Osteoblast (primary cell): ENCODE measurements at regions not wholly inside any gene's neighbourhood (a gene's known extent, or its start where the extent isn't known, plus 50 kb on each side); places are given as distances from the start of the nearest gene placed in this dataset.

Experiments used
- DNase-seq: peaks from one replicate; pipeline ENCODE4 v3.0.0; 2011; ENCODE audit warnings: low spot score, mixed read lengths; ENCODE audit not compliant: insufficient read length; ENCODE audit errors: missing footprints
- H2AFZ ChIP-seq: 2 replicates; pipeline ENCODE4 v1.6.0; 2011; ENCODE audit warnings: mild to moderate bottlenecking, low read length
- H3K27ac ChIP-seq: 2 replicates; pipeline ENCODE4 v1.5.1; 2011; ENCODE audit warnings: mild to moderate bottlenecking, low read depth, low read length, moderate library complexity
- H3K27me3 ChIP-seq: 2 replicates; pipeline ENCODE4 v1.6.0; 2012; ENCODE audit warnings: mild to moderate bottlenecking, control low read depth, inconsistent platforms, low read length, moderate library complexity; ENCODE audit not compliant: insufficient read depth
- H3K36me3 ChIP-seq: 2 replicates; pipeline ENCODE4 v1.5.1; 2011; ENCODE audit warnings: mild to moderate bottlenecking, low read length, control low read depth, moderate library complexity; ENCODE audit not compliant: insufficient read depth
- H3K4me1 ChIP-seq: 2 replicates; pipeline ENCODE4 v1.5.1; 2011; ENCODE audit warnings: mild to moderate bottlenecking, low read length, control low read depth, moderate library complexity; ENCODE audit not compliant: insufficient read depth
- H3K4me2 ChIP-seq: 2 replicates; pipeline ENCODE4 v1.6.0; 2011; ENCODE audit warnings: mild to moderate bottlenecking, low read length; ENCODE audit not compliant: insufficient read depth
- H3K4me3 ChIP-seq: fragments of 200-600 bp; sonication (generic); 3 replicates; pipeline ENCODE4 v1.5.1; 2012; ENCODE audit warnings: mild to moderate bottlenecking, low read length, inconsistent platforms; ENCODE audit not compliant: insufficient read depth
- H3K79me2 ChIP-seq: 2 replicates; pipeline ENCODE4 v1.6.0; 2012; ENCODE audit warnings: mild to moderate bottlenecking, low read length, control low read depth, inconsistent platforms; ENCODE audit not compliant: insufficient read depth
- H3K9me3 ChIP-seq: 2 replicates; pipeline ENCODE4 v1.5.1; 2011; ENCODE audit warnings: low read depth, low read length, control low read depth
- H4K20me1 ChIP-seq: 2 replicates; pipeline ENCODE4 v1.6.0; 2012; ENCODE audit warnings: mild to moderate bottlenecking, low read length, control low read depth; ENCODE audit not compliant: insufficient read depth
- TF ChIP-seq, protein P1 (sequence below): IDR thresholded peaks from 2 replicates; pipeline ENCODE4 v1.5.1; 2011; ENCODE audit warnings: mild to moderate bottlenecking, low read depth, low read length, moderate library complexity; ENCODE audit errors: extremely low read depth

DNA sequence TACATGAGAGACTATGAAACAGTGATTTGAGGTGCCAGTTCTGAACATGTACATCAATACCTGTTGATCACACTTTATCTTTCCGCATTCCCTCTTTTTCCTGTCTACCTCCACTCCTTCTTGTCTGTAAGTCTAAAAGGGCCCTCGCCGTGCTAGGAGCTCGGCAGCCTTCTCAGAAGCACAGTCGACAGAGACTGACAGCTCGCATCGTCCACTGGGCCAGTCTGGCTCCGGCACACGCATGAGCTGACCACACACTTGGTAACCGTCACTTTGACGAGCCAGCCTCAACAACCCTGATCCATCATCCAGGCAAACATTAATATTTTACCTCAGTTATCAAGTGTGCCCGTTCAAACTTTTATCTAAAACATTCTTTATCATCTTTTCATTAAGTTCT lies 265.3 kb downstream of the TFAP2A start:
- H3K9me3 ChIP-seq: no peaks in the 10 kb centered on the region
- no peaks in the 10 kb centered on the region for H3K36me3 ChIP-seq
- no peak overlapping the region for H3K27ac ChIP-seq
- H3K79me2 ChIP-seq: no peaks in the 10 kb centered on the region
- H4K20me1 ChIP-seq: no peaks in the 10 kb centered on the region
- no peaks in the 10 kb centered on the region for H3K4me1 ChIP-seq
- DNase-seq: no peak
- no peak overlapping the region for H2AFZ ChIP-seq
- no peak overlapping the region for H3K4me2 ChIP-seq
- H3K27me3 ChIP-seq: no peaks in the 10 kb centered on the region
- H3K4me3 ChIP-seq: no peak overlapping the region
- TF ChIP-seq, protein P1, sequence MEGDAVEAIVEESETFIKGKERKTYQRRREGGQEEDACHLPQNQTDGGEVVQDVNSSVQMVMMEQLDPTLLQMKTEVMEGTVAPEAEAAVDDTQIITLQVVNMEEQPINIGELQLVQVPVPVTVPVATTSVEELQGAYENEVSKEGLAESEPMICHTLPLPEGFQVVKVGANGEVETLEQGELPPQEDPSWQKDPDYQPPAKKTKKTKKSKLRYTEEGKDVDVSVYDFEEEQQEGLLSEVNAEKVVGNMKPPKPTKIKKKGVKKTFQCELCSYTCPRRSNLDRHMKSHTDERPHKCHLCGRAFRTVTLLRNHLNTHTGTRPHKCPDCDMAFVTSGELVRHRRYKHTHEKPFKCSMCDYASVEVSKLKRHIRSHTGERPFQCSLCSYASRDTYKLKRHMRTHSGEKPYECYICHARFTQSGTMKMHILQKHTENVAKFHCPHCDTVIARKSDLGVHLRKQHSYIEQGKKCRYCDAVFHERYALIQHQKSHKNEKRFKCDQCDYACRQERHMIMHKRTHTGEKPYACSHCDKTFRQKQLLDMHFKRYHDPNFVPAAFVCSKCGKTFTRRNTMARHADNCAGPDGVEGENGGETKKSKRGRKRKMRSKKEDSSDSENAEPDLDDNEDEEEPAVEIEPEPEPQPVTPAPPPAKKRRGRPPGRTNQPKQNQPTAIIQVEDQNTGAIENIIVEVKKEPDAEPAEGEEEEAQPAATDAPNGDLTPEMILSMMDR: no peak

DNA sequence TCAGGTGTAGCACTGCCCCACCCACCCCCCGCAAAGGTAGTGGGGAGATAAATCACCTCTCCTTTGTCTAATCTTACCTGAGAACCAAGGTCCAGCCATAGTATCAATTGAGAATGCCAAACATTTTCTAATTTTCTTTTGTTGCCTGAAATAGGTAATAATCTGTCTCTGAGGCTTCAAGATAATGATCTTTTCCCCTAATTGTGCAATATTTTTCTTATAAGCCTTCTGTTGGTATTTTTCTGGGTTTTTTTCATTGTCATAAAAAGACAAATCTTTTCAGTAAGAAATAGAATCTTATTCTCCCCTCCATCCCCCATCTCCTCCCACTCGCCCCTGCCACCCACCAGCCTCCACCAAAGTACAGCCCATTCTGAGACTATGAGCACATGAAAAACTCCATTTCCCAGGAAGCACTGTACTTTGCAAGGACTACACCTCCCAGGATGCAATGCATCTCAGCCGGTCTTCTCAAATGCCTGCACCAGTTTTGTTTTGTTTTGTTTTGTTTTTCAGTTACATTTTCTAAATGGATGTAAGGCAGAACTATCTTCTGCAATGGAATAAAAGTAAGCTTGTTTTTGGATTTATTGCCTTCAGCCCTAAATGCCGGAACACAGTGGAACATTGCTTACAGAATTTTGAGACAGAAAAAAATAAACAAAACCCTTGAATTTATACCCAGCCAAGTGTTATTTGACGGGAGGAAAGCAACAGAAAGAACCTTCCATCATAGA lies 268.0 kb downstream of the TFAP2A start:
- no peak for DNase-seq
- H3K4me2 ChIP-seq: no peak overlapping the region
- no peak overlapping the region for H2AFZ ChIP-seq
- H4K20me1 ChIP-seq: no peaks in the 10 kb centered on the region
- no peaks in the 10 kb centered on the region for H3K9me3 ChIP-seq
- no peaks in the 10 kb centered on the region for H3K4me1 ChIP-seq
- no peak overlapping the region for H3K27ac ChIP-seq
- no peaks in the 10 kb centered on the region for H3K79me2 ChIP-seq
- no peak overlapping the region for H3K4me3 ChIP-seq
- no peaks in the 10 kb centered on the region for H3K36me3 ChIP-seq
- TF ChIP-seq, protein P1: no peak
- H3K27me3 ChIP-seq: no peaks in the 10 kb centered on the region

DNA sequence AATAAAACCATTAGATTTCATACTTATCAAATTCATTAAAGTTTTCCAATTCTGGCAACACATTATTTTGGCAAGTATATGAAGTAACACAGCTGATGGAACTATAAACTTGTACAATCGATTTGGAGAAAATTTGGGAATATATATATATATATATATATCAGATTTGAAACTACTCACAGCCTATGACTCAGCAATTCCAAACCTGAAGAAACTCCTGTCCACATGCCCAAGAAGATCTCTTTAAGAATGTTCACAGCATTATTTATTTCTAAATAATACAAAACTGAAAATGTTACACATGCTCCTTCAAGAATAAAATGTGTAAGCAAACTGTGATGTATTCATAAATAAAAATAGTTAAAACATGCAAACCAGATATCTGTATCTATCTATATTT lies 270.1 kb downstream of the TFAP2A start:
- H2AFZ ChIP-seq: no peak overlapping the region
- no peaks in the 10 kb centered on the region for H4K20me1 ChIP-seq
- H3K79me2 ChIP-seq: no peaks in the 10 kb centered on the region
- no peaks in the 10 kb centered on the region for H3K9me3 ChIP-seq
- H3K4me3 ChIP-seq: no peak overlapping the region
- H3K4me2 ChIP-seq: no peak overlapping the region
- no peaks in the 10 kb centered on the region for H3K36me3 ChIP-seq
- no peaks in the 10 kb centered on the region for H3K4me1 ChIP-seq
- TF ChIP-seq, protein P1: no peak
- peak; percentile 26 for DNase-seq
- H3K27me3 ChIP-seq: no peaks in the 10 kb centered on the region
- no peak overlapping the region for H3K27ac ChIP-seq

DNA sequence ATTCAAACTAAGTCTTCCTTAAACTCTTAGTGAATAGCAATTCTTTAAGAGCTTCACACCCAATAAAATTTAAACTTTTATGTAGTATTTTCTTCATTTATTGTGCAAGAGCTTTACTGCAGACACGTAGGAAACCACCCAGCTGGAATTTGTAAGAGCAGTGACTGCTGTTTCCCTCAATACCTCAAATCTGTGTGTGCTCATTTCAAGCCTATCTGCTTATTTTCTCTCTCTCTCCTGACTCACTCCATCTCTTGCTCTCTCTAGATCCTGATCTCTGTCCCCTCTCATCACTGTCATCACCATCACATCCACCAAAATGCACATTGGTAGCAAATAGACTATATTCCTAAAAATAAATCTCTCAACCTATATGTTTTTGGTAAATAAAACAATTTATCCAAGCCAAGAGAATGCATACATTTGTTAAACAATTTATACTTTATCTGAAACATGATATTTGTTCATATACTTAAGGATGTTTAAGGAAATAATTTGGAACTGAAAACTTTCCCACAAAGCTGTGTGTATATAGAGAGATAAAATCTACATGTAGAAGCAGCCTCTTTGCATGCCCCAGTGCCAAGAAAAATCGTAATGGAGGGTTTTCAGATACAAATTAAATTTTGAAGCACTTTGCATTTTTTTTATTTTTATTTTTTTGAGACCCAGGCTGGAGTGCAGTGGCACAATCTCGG lies 273.0 kb downstream of the TFAP2A start:
- Histone ChIP-seq H3K27ac (no peak overlapping the region), H2AFZ (no peak overlapping the region), H4K20me1 (no peaks in the 10 kb centered on the region), H3K4me2 (no peak overlapping the region), H3K4me3 (no peak overlapping the region), H3K4me1 (no peaks in the 10 kb centered on the region), H3K79me2 (no peaks in the 10 kb centered on the region), H3K36me3 (no peaks in the 10 kb centered on the region), H3K27me3 (no peaks in the 10 kb centered on the region), H3K9me3 (no peaks in the 10 kb centered on the region)
- DNase-seq: no peak
- TF ChIP-seq, protein P1: no peak
